GM23248 (cell line): ENCODE measurements at regions not wholly inside any gene's neighbourhood (a gene's known extent, or its start where the extent isn't known, plus 50 kb on each side); places are given as distances from the start of the nearest gene placed in this dataset.

Experiments
- EZH2 ChIP-seq: fragments of 200-600 bp; sonication (generic); IDR thresholded peaks from 2 replicates; pipeline ENCODE4 v1.6.1; 2018; ENCODE audit warnings: antibody characterized with exemption, mild to moderate bottlenecking; ENCODE audit not compliant: insufficient read depth, poor library complexity, severe bottlenecking
- EZH2phosphoT487 ChIP-seq: fragments of 200-600 bp; sonication (generic); IDR thresholded peaks from 2 replicates; pipeline ENCODE4 v1.6.1; 2018; ENCODE audit warnings: antibody characterized with exemption, moderate library complexity, mild to moderate bottlenecking, low read depth; ENCODE audit not compliant: insufficient read depth

DNA sequence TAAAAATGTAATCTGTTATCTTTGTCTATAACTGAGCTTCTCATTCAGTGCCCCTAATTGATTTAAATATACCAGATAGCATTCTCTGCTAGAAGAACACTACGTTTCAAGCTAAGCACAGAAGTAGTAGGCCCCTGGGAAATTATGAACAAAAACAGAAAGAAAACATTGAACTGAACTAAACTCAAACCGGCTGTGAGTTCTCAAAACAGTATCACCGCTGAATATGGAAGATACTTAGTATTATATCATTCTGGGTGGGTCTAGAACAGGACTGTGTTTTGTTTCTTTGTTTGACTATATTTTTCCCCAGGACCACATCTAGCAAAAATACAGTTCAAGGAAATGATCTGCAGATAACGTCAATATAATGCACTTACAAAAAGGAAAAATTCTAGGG is 95.1 kb upstream of the HMHB1 start:
- TF ChIP-seq EZH2 (no peak), EZH2phosphoT487 (no peak)
